ENCODE measurements at regions not wholly inside any gene's neighbourhood (a gene's known extent, or its start where the extent isn't known, plus 50 kb on each side); places are given as distances from the start of the nearest gene placed in this dataset.

DNA sequence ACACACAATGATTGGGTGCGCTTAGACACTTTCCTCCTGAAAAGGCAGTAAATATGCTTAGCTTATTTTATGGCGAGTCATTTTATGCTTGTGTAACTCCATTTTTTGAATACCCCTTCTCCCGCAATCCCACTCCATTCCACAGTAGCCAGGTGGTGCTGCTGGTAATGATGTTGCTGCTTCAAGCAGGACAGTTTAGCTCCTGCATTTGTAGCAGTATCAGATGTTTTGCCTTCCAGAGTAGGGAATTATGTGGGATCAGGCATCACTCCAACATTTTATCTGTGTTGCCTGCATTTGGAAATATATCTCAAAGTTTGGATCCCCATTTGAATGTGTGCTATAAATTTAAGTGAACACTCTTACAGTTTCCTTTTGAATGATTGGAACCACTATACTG, 302.1 kb upstream of the SGO1 start:
- Mint-ChIP-seq H3K27ac (ENCODE audit: low read depth, unreplicated experiment) (no peak overlapping the region), H3K4me3 (ENCODE audit: unreplicated experiment) (no peak overlapping the region), H3K4me1 (ENCODE audit: insufficient read depth, unreplicated experiment) (no peaks in the 10 kb centered on the region), H3K9me3 (ENCODE audit: unreplicated experiment) (peaks cover 19% of the 10 kb centered on the region), H3K27me3 (ENCODE audit: insufficient read depth, unreplicated experiment) (no peaks in the 10 kb centered on the region), H3K36me3 (ENCODE audit: insufficient read depth, unreplicated experiment) (no peaks in the 10 kb centered on the region)
- POLR2A ChIA-PET, result no interaction called here
- BruUV-seq (replicated peaks), result no TSS peak
- TF ChIP-seq, protein P1, sequence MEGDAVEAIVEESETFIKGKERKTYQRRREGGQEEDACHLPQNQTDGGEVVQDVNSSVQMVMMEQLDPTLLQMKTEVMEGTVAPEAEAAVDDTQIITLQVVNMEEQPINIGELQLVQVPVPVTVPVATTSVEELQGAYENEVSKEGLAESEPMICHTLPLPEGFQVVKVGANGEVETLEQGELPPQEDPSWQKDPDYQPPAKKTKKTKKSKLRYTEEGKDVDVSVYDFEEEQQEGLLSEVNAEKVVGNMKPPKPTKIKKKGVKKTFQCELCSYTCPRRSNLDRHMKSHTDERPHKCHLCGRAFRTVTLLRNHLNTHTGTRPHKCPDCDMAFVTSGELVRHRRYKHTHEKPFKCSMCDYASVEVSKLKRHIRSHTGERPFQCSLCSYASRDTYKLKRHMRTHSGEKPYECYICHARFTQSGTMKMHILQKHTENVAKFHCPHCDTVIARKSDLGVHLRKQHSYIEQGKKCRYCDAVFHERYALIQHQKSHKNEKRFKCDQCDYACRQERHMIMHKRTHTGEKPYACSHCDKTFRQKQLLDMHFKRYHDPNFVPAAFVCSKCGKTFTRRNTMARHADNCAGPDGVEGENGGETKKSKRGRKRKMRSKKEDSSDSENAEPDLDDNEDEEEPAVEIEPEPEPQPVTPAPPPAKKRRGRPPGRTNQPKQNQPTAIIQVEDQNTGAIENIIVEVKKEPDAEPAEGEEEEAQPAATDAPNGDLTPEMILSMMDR (IDR thresholded peaks at IDR 0.05; ENCODE audit: unreplicated experiment), result no peak
- no peak for DNase-seq (ENCODE audit: unreplicated experiment)
- CTCF ChIA-PET, result interaction anchor here (0.6 to 0.9 kb wide), 2 partner anchors 393 to 1406 kb away, joined by 3 to 4 read pairs; no protein-coding TSS in a partner anchor
- intact Hi-C loops (cut with micrococcal nuclease), result no loop called here

- DNase-seq (ENCODE audit: unreplicated experiment), result no peak
- no peak overlapping the region for H3K27ac Mint-ChIP-seq (ENCODE audit: low read depth, unreplicated experiment)
- H3K4me1 Mint-ChIP-seq (ENCODE audit: insufficient read depth, unreplicated experiment), result peaks cover 6% of the 10 kb centered on the region
- ChIA-PET CTCF (no interaction called here), POLR2A (no interaction called here)
- no TSS peak for BruUV-seq (replicated peaks)
- TF ChIP-seq, protein P1 (IDR thresholded peaks at IDR 0.05; ENCODE audit: unreplicated experiment), result no peak
- H3K36me3 Mint-ChIP-seq (ENCODE audit: insufficient read depth, unreplicated experiment), result no peaks in the 10 kb centered on the region
- intact Hi-C loops (cut with micrococcal nuclease), result no loop called here
- H3K4me3 Mint-ChIP-seq (ENCODE audit: unreplicated experiment), result no peak overlapping the region
- peaks cover 25% of the 10 kb centered on the region for H3K9me3 Mint-ChIP-seq (ENCODE audit: unreplicated experiment)
- H3K27me3 Mint-ChIP-seq (ENCODE audit: insufficient read depth, unreplicated experiment), result no peaks in the 10 kb centered on the region
Observed at GRCh38 chr3:20484126-20484525, 298.1 kb upstream of the SGO1 start.

GRCh38 chr3:20482350-20482749, 296.3 kb upstream of the SGO1 start:
- ChIA-PET POLR2A (no interaction called here), CTCF (no interaction called here)
- peaks cover 25% of the 10 kb centered on the region for H3K9me3 Mint-ChIP-seq (ENCODE audit: unreplicated experiment)
- intact Hi-C loops (cut with micrococcal nuclease), result no loop called here
- BruUV-seq (replicated peaks), result no TSS peak
- H3K4me3 Mint-ChIP-seq (ENCODE audit: unreplicated experiment), result no peak overlapping the region
- H3K27ac Mint-ChIP-seq (ENCODE audit: low read depth, unreplicated experiment), result no peak overlapping the region
- DNase-seq (ENCODE audit: unreplicated experiment), result no peak
- TF ChIP-seq, protein P1 (IDR thresholded peaks at IDR 0.05; ENCODE audit: unreplicated experiment), result no peak
- no peaks in the 10 kb centered on the region for H3K27me3 Mint-ChIP-seq (ENCODE audit: insufficient read depth, unreplicated experiment)
- no peaks in the 10 kb centered on the region for H3K36me3 Mint-ChIP-seq (ENCODE audit: insufficient read depth, unreplicated experiment)
- H3K4me1 Mint-ChIP-seq (ENCODE audit: insufficient read depth, unreplicated experiment), result peaks cover 6% of the 10 kb centered on the region

DNA sequence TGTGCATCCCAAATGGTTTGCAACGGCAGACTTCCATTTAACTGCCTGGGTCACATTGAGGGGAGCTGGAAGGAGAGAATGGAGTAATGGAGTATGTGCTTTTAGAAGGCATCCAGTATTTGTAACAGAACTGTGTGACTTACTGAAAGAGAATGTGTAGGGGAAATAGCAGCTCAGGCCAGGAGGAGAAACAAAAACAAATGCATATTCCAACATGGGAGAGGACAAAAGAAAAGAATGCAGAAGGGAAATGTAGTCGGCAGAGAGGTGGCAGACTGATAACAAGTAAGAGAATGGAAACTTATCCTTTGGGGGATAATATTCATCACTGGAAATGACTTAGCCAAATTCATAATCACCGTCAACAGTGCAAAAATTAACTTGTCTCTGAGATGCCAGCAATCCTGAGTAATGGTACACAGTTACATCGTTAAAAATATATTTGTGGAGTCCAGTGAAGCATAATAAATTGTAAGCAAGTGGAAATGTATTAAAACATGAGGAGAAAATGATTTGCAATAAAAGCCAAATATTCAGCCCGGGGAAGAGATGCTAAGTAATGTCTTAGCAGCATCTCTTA, 294.9 kb upstream of the SGO1 start:
- TF ChIP-seq, protein P1 (IDR thresholded peaks at IDR 0.05; ENCODE audit: unreplicated experiment), result no peak
- Mint-ChIP-seq H3K27me3 (ENCODE audit: insufficient read depth, unreplicated experiment) (no peaks in the 10 kb centered on the region), H3K27ac (ENCODE audit: low read depth, unreplicated experiment) (no peak overlapping the region), H3K4me3 (ENCODE audit: unreplicated experiment) (no peak overlapping the region), H3K36me3 (ENCODE audit: insufficient read depth, unreplicated experiment) (no peaks in the 10 kb centered on the region), H3K9me3 (ENCODE audit: unreplicated experiment) (peaks cover 24% of the 10 kb centered on the region), H3K4me1 (ENCODE audit: insufficient read depth, unreplicated experiment) (peaks cover 6% of the 10 kb centered on the region)
- BruUV-seq (replicated peaks), result no TSS peak
- ChIA-PET POLR2A (interaction anchor here (0.5 kb wide), 1 partner anchor 789 kb away, joined by 3 read pairs; no protein-coding TSS in a partner anchor), CTCF (no interaction called here)
- DNase-seq (ENCODE audit: unreplicated experiment), result no peak
- intact Hi-C loops (cut with micrococcal nuclease), result no loop called here
